Nephron progenitor cell (in vitro differentiated cells): ENCODE measurements at regions not wholly inside any gene's neighbourhood (a gene's known extent, or its start where the extent isn't known, plus 50 kb on each side); places are given as distances from the start of the nearest gene placed in this dataset.

Experiments
- DNase-seq: peaks from one replicate; pipeline ENCODE4 v3.0.0; 2021
- H3K27ac Mint-ChIP-seq: 2 replicates; pipeline ENCODE4 v1.8.0; 2021; ENCODE audit warnings: mild to moderate bottlenecking, moderate library complexity, mixed read lengths
- H3K27me3 Mint-ChIP-seq: 2 replicates; pipeline ENCODE4 v1.8.0; 2021; ENCODE audit warnings: mild to moderate bottlenecking, low read depth, mixed read lengths; ENCODE audit not compliant: poor library complexity
- H3K36me3 Mint-ChIP-seq: 2 replicates; pipeline ENCODE4 v1.8.0; 2021; ENCODE audit warnings: low read depth, mixed read lengths
- H3K4me1 Mint-ChIP-seq: 2 replicates; pipeline ENCODE4 v1.8.0; 2021; ENCODE audit warnings: mixed read lengths
- H3K4me3 Mint-ChIP-seq: 2 replicates; pipeline ENCODE4 v1.8.0; 2021; ENCODE audit warnings: mild to moderate bottlenecking, moderate library complexity, mixed read lengths
- H3K9me3 Mint-ChIP-seq: 2 replicates; pipeline ENCODE4 v1.8.0; 2021; ENCODE audit warnings: mild to moderate bottlenecking, moderate library complexity, mixed read lengths
- TF ChIP-seq, protein P1 (sequence below): fragments of 200-600 bp; sonication (generic); IDR thresholded peaks from 2 replicates; pipeline ENCODE4 v1.5.0; 2021; ENCODE audit warnings: antibody characterized with exemption

DNA sequence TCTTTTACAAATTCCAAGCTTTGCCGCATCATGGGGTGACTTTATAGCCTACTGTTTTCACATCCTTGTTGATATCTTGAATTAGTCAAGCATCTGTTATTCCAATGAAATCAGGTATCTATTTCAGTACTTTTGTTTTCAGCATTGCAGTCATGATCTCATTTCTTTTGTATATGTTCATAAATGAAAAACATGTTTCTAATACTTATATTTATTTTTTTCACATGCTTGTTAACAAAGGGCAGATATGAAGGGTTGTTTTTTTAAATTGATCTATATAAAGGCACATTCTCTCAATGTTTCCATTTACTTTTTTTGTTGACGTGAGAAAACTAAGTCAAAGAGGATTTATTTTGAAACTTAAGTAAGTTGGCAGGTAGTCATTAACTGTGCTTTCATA is 964.8 kb downstream of the JRKL start:
- Mint-ChIP-seq H3K9me3 (no peaks in the 10 kb centered on the region), H3K36me3 (peaks cover 7% of the 10 kb centered on the region), H3K27me3 (no peaks in the 10 kb centered on the region), H3K4me3 (no peak overlapping the region), H3K27ac (peak overlapping the region; percentile 44), H3K4me1 (peaks cover 47% of the 10 kb centered on the region)
- no peak for DNase-seq
- TF ChIP-seq, protein P1, sequence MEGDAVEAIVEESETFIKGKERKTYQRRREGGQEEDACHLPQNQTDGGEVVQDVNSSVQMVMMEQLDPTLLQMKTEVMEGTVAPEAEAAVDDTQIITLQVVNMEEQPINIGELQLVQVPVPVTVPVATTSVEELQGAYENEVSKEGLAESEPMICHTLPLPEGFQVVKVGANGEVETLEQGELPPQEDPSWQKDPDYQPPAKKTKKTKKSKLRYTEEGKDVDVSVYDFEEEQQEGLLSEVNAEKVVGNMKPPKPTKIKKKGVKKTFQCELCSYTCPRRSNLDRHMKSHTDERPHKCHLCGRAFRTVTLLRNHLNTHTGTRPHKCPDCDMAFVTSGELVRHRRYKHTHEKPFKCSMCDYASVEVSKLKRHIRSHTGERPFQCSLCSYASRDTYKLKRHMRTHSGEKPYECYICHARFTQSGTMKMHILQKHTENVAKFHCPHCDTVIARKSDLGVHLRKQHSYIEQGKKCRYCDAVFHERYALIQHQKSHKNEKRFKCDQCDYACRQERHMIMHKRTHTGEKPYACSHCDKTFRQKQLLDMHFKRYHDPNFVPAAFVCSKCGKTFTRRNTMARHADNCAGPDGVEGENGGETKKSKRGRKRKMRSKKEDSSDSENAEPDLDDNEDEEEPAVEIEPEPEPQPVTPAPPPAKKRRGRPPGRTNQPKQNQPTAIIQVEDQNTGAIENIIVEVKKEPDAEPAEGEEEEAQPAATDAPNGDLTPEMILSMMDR = no peak

GRCh38 chr11:97355230-97355629 is 965.4 kb downstream of the JRKL start:
- H3K9me3 Mint-ChIP-seq = no peaks in the 10 kb centered on the region
- H3K27ac Mint-ChIP-seq = peak overlapping the region; percentile 52
- H3K36me3 Mint-ChIP-seq = peaks cover 7% of the 10 kb centered on the region
- H3K27me3 Mint-ChIP-seq = no peaks in the 10 kb centered on the region
- no peak overlapping the region for H3K4me3 Mint-ChIP-seq
- TF ChIP-seq, protein P1 = no peak
- H3K4me1 Mint-ChIP-seq = peaks cover 47% of the 10 kb centered on the region
- DNase-seq = no peak

- TF ChIP-seq, protein P1 = no peak
- Mint-ChIP-seq H3K4me3 (peak overlapping the region; percentile 17), H3K27ac (peak overlapping the region; percentile 88), H3K9me3 (no peaks in the 10 kb centered on the region), H3K4me1 (peaks cover 47% of the 10 kb centered on the region), H3K27me3 (no peaks in the 10 kb centered on the region), H3K36me3 (no peaks in the 10 kb centered on the region)
- peak; percentile 12 for DNase-seq
Observed at GRCh38 chr11:97356144-97356543, 966.3 kb downstream of the JRKL start.

DNA sequence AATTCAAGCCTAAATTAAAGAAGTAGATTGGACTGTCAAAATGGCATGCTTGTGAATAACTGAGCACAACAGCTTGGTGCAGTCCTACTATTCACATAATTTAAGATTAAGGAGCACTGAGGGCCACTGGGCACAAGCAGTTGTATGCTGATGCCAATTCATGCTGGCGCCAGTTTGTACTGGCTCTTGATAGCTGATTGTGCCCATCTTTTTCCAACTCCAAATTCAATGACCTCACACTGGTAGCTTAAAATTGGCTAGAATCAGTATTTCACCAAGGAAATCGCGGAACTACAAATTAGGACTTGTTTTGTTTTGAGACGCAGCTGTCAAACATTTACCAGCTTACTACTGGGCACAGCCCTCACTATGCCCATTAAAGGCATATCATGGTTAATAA is 969.2 kb downstream of the JRKL start:
- TF ChIP-seq, protein P1 = no peak

DNA sequence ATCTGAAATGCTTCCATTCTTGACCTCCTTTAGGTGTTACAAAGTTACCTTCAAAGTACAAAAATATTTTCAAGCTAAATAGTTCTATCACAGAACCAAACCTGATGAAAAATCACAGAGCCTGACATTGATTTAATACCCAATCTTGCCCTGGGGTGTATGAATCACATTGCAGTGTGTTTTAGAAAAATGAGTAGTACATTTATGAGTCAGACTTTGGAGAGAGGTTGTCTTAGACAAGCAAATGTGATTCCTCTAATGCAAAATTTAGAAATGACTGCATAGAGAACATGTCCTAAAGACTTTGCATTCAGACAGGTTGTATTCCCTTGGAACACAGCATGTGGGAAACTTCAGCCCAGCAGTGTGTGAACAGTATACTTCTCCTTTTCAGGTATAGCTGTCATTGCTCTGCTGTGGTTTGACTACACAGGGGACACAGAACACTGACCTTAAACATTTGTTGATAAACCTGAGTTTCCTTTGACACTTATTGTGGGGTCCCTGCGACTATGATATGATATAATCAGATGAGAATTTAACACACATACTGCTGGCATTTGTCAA is 972.1 kb downstream of the JRKL start:
- Mint-ChIP-seq H3K36me3 (peaks cover 25% of the 10 kb centered on the region), H3K9me3 (peaks cover 34% of the 10 kb centered on the region), H3K27ac (no peak overlapping the region), H3K4me1 (peaks cover 10% of the 10 kb centered on the region), H3K27me3 (peaks cover 4% of the 10 kb centered on the region), H3K4me3 (no peak overlapping the region)
- TF ChIP-seq, protein P1 = no peak
- DNase-seq = no peak

More for the DNA sequence above, 969.2 kb downstream of the JRKL start:
- H3K36me3 Mint-ChIP-seq = peaks cover 5% of the 10 kb centered on the region
- no peak overlapping the region for H3K4me3 Mint-ChIP-seq
- no peak overlapping the region for H3K27ac Mint-ChIP-seq
- no peak for DNase-seq
- H3K9me3 Mint-ChIP-seq = peaks cover 7% of the 10 kb centered on the region
- H3K4me1 Mint-ChIP-seq = peaks cover 37% of the 10 kb centered on the region
- peaks cover 4% of the 10 kb centered on the region for H3K27me3 Mint-ChIP-seq

GRCh38 chr11:97363331-97363730 is 973.5 kb downstream of the JRKL start:
- Mint-ChIP-seq H3K27ac (no peak overlapping the region), H3K27me3 (peaks cover 8% of the 10 kb centered on the region), H3K4me1 (peaks cover under 1% of the 10 kb centered on the region), H3K4me3 (no peak overlapping the region), H3K36me3 (peaks cover 29% of the 10 kb centered on the region), H3K9me3 (peaks cover 46% of the 10 kb centered on the region)
- TF ChIP-seq, protein P1 = no peak
- no peak for DNase-seq
